Liver (tissue), 3 donors: ENCODE measurements at regions not wholly inside any gene's neighbourhood (a gene's known extent, or its start where the extent isn't known, plus 50 kb on each side); places are given as distances from the start of the nearest gene placed in this dataset.

Experiments
- ATF3 ChIP-seq: IDR thresholded peaks from 2 replicates; pipeline ENCODE4 v1.6.1; 2016; ENCODE audit warnings: antibody characterized with exemption
- CTCF ChIP-seq: fragments of 150-350 bp; IDR thresholded peaks from 2 replicates; pipeline ENCODE4 v1.5.1; 2017; ENCODE audit warnings: improper control_type of control experiment, low read depth, low read length; ENCODE audit not compliant: missing input control
- EGR1 ChIP-seq, 2 donors: IDR thresholded peaks; 2 replicates each; pipeline ENCODE4 v1.6.1; 2016 to 2018; ENCODE audit warnings: antibody characterized with exemption in 2 of 2, low read depth in 2 of 2
- HNF4G ChIP-seq: IDR thresholded peaks from 2 replicates; pipeline ENCODE4 v1.6.1; 2016; ENCODE audit warnings: antibody characterized with exemption
- RAD21 ChIP-seq, 2 donors: IDR thresholded peaks; 2 replicates each; pipeline ENCODE4 v1.6.1; 2016; ENCODE audit warnings: antibody characterized with exemption in 2 of 2, mild to moderate bottlenecking in 2 of 2
- RXRA ChIP-seq, 2 donors: IDR thresholded peaks; 2 replicates each; pipeline ENCODE4 v1.6.1; 2017 to 2018; ENCODE audit warnings: antibody characterized with exemption in 2 of 2, mild to moderate bottlenecking in 1 of 2
- TAF1 ChIP-seq: conservative IDR thresholded peaks from 2 replicates; pipeline ENCODE4 v1.6.1; 2016; ENCODE audit warnings: antibody characterized with exemption, mild to moderate bottlenecking
- TF ChIP-seq, protein P1 (sequence below): IDR thresholded peaks from 2 replicates; pipeline ENCODE4 v1.6.1; 2016; ENCODE audit warnings: antibody characterized with exemption
- donor health status: healthy.
- donor health status: healthy.

DNA sequence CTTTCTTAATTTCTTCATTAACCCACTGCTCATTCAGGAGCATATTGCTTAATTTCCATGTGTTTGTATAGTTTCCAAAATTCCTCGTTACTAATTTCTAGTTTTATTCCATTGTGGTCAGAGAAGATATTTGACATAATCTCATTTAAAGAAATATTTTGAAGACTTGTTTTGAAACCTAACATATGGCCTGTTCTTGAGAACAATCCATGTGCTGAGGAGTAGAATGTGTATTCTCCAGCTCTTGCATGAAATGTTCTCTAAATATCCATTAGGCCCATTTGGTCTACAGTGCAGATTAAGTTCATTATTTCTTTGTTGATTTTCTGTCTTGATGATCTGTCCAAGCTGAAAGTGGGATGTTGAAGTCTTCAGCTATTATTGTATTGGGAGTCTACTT, 251.7 kb downstream of the ALDH8A1 start:
- TF ChIP-seq TAF1 (no peak), RXRA (IDR thresholded peaks at IDR 0.05) (no peak), HNF4G (no peak), CTCF (no peak), EGR1 (IDR thresholded peaks at IDR 0.05; ENCODE audit: low read depth in 2 of 2) (no peak), ATF3 (no peak), RAD21 (IDR thresholded peaks at IDR 0.05) (no peak)
- TF ChIP-seq, protein P1, sequence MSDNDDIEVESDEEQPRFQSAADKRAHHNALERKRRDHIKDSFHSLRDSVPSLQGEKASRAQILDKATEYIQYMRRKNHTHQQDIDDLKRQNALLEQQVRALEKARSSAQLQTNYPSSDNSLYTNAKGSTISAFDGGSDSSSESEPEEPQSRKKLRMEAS: no peak
